Loucy (cell line): ENCODE measurements at regions not wholly inside any gene's neighbourhood (a gene's known extent, or its start where the extent isn't known, plus 50 kb on each side); places are given as distances from the start of the nearest gene placed in this dataset.

Experiments
- H2AFZ ChIP-seq: fragments of 200-600 bp; sonication (generic); 2 replicates; pipeline ENCODE4 v1.6.0; 2016; ENCODE audit warnings: antibody characterized with exemption, mild to moderate bottlenecking, low read length, moderate library complexity
- H3F3A ChIP-seq: fragments of 200-600 bp; 2 replicates; pipeline ENCODE4 v1.6.0; 2016; ENCODE audit warnings: antibody characterized with exemption, low read depth, mild to moderate bottlenecking
- H3K27me3 ChIP-seq: fragments of 200-600 bp; sonication (generic); 2 replicates; pipeline ENCODE4 v1.6.1; 2014; ENCODE audit warnings: low read length, mild to moderate bottlenecking; ENCODE audit not compliant: insufficient read depth, poor library complexity, severe bottlenecking
- H3K36me3 ChIP-seq: fragments of 200-600 bp; sonication (generic); 2 replicates; pipeline ENCODE4 v1.6.1; 2016; ENCODE audit warnings: low read length; ENCODE audit not compliant: insufficient read depth
- H3K4me1 ChIP-seq: fragments of 200-600 bp; sonication (generic); 2 replicates; pipeline ENCODE4 v1.5.1; 2014; ENCODE audit warnings: low read length, mild to moderate bottlenecking; ENCODE audit not compliant: insufficient read depth, poor library complexity, severe bottlenecking
- H3K4me2 ChIP-seq: fragments of 200-600 bp; sonication (generic); 2 replicates; pipeline ENCODE4 v1.6.0; 2014; ENCODE audit warnings: antibody characterized with exemption, low read length, low read depth, mild to moderate bottlenecking; ENCODE audit not compliant: poor library complexity, severe bottlenecking
- H3K4me3 ChIP-seq: fragments of 200-600 bp; sonication (generic); 2 replicates; pipeline ENCODE4 v1.5.1; 2014; ENCODE audit warnings: low read length, mild to moderate bottlenecking, mixed read lengths; ENCODE audit not compliant: poor library complexity, severe bottlenecking
- H3K79me2 ChIP-seq: fragments of 200-600 bp; sonication (generic); 2 replicates; pipeline ENCODE4 v1.6.1; 2014; ENCODE audit warnings: low read length; ENCODE audit not compliant: insufficient read depth
- H3K9ac ChIP-seq: fragments of 200-600 bp; sonication (generic); 2 replicates; pipeline ENCODE4 v1.6.0; 2014; ENCODE audit warnings: mild to moderate bottlenecking, low read depth, low read length, moderate library complexity; ENCODE audit not compliant: poor library complexity, severe bottlenecking
- H3K9me2 ChIP-seq: fragments of 200-600 bp; sonication (generic); replicated peaks from 2 replicates; pipeline ENCODE4 v1.6.1; 2016; ENCODE audit warnings: low read depth, low read length, mixed read lengths
- H3K9me3 ChIP-seq: fragments of 200-600 bp; sonication (generic); 2 replicates; pipeline ENCODE4 v1.6.1; 2014; ENCODE audit warnings: mild to moderate bottlenecking, antibody characterized with exemption, low read length, low read depth; ENCODE audit not compliant: insufficient read depth
- H4K20me1 ChIP-seq: fragments of 200-600 bp; sonication (generic); 2 replicates; pipeline ENCODE4 v1.6.0; 2014; ENCODE audit warnings: antibody characterized with exemption, low read length, mild to moderate bottlenecking; ENCODE audit not compliant: insufficient read depth, poor library complexity, severe bottlenecking
- EZH2phosphoT487 ChIP-seq: fragments of 200-600 bp; IDR thresholded peaks from 2 replicates; pipeline ENCODE4 v1.6.1; 2018; ENCODE audit warnings: antibody characterized with exemption, mild to moderate bottlenecking, moderate library complexity, borderline replicate concordance
- TF ChIP-seq, protein P1 (sequence below): fragments of 200-600 bp; sonication (generic); conservative IDR thresholded peaks from 2 replicates; pipeline ENCODE4 v1.5.1; 2014; ENCODE audit warnings: mild to moderate bottlenecking, antibody characterized with exemption, low read length

DNA sequence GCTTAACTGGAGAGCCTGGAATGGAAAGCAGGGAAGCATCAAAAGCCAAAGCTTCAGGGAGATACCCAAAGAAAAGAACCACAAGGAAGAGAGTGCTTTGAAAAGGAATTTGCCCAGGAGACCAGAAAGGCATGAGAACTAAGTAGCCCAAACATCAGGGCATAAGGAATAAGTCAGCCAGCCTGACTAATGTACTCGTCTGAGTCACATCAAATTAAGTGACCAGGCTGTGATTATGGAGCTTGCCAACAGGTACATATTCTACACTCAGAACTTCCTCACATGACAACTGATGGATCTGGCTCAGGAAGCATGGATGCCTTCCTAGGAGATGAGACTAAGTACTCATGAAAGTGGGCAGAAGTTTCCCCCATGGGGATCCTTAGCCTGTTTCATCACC, 366.7 kb downstream of the BUD13 start:
- Histone ChIP-seq H3K9me2 (no peaks in the 10 kb centered on the region), H3K4me2 (no peak overlapping the region), H3K4me3 (no peak overlapping the region), H3K79me2 (no peaks in the 10 kb centered on the region), H3K4me1 (no peaks in the 10 kb centered on the region), H3K9ac (no peak overlapping the region), H3K36me3 (no peaks in the 10 kb centered on the region), H3K27me3 (no peaks in the 10 kb centered on the region), H3F3A (no peaks in the 10 kb centered on the region), H4K20me1 (no peaks in the 10 kb centered on the region), H2AFZ (no peak overlapping the region), H3K9me3 (no peaks in the 10 kb centered on the region)
- TF ChIP-seq, protein P1, sequence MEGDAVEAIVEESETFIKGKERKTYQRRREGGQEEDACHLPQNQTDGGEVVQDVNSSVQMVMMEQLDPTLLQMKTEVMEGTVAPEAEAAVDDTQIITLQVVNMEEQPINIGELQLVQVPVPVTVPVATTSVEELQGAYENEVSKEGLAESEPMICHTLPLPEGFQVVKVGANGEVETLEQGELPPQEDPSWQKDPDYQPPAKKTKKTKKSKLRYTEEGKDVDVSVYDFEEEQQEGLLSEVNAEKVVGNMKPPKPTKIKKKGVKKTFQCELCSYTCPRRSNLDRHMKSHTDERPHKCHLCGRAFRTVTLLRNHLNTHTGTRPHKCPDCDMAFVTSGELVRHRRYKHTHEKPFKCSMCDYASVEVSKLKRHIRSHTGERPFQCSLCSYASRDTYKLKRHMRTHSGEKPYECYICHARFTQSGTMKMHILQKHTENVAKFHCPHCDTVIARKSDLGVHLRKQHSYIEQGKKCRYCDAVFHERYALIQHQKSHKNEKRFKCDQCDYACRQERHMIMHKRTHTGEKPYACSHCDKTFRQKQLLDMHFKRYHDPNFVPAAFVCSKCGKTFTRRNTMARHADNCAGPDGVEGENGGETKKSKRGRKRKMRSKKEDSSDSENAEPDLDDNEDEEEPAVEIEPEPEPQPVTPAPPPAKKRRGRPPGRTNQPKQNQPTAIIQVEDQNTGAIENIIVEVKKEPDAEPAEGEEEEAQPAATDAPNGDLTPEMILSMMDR, result no peak
- TF ChIP-seq EZH2phosphoT487, result no peak

DNA sequence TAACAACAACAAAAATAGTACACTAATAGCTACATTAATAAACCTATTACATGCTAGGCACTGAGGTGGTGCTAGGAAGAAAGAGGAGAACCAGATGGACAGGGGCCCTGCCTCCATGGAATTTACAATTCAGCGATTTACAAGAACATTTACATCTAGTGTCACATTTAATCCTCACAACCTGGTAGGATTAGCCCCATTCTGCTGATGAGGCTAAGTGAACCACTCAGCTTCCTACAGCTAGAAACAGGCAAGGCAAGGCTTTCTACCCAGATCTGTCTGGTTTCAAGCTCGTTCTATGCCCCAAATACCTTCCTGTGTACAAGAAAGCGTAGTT, 368.4 kb downstream of the BUD13 start:
- Histone ChIP-seq H3K9ac (no peak overlapping the region), H4K20me1 (no peaks in the 10 kb centered on the region), H3K79me2 (no peaks in the 10 kb centered on the region), H3K27me3 (no peaks in the 10 kb centered on the region), H3K4me3 (no peak overlapping the region), H3K4me2 (no peak overlapping the region), H3K9me2 (no peaks in the 10 kb centered on the region), H3K4me1 (no peaks in the 10 kb centered on the region), H3F3A (no peaks in the 10 kb centered on the region), H2AFZ (no peak overlapping the region), H3K9me3 (no peaks in the 10 kb centered on the region), H3K36me3 (no peaks in the 10 kb centered on the region)
- no peak for TF ChIP-seq EZH2phosphoT487

- H3K27me3 ChIP-seq, result no peaks in the 10 kb centered on the region
- H3K9me3 ChIP-seq, result no peaks in the 10 kb centered on the region
- H3K9ac ChIP-seq, result no peak overlapping the region
- H3K4me2 ChIP-seq, result no peak overlapping the region
- no peaks in the 10 kb centered on the region for H4K20me1 ChIP-seq
- no peaks in the 10 kb centered on the region for H3K9me2 ChIP-seq
- H2AFZ ChIP-seq, result no peak overlapping the region
- H3K4me3 ChIP-seq, result no peak overlapping the region
- no peaks in the 10 kb centered on the region for H3K4me1 ChIP-seq
- no peaks in the 10 kb centered on the region for H3K79me2 ChIP-seq
- no peaks in the 10 kb centered on the region for H3F3A ChIP-seq
- H3K36me3 ChIP-seq, result no peaks in the 10 kb centered on the region
- no peak for TF ChIP-seq EZH2phosphoT487
- TF ChIP-seq, protein P1, result no peak
Observed at GRCh38 chr11:116403794-116404461, 368.9 kb downstream of the BUD13 start.

- Histone ChIP-seq H3K27me3 (no peaks in the 10 kb centered on the region), H3K36me3 (no peaks in the 10 kb centered on the region), H3K9me2 (no peaks in the 10 kb centered on the region), H3K9me3 (no peaks in the 10 kb centered on the region), H3F3A (no peaks in the 10 kb centered on the region), H3K4me1 (no peaks in the 10 kb centered on the region), H3K9ac (no peak overlapping the region), H3K79me2 (no peaks in the 10 kb centered on the region), H2AFZ (no peak overlapping the region), H4K20me1 (no peaks in the 10 kb centered on the region), H3K4me2 (no peak overlapping the region), H3K4me3 (no peak overlapping the region)
- no peak for TF ChIP-seq EZH2phosphoT487
- TF ChIP-seq, protein P1, result no peak
Observed at GRCh38 chr11:116400081-116400480, 372.7 kb downstream of the BUD13 start.
